NCI-H446 treated with DMSO at 0.1 percent for 48 hours (cell line): ENCODE measurements at regions not wholly inside any gene's neighbourhood (a gene's known extent, or its start where the extent isn't known, plus 50 kb on each side); places are given as distances from the start of the nearest gene placed in this dataset.
"Not testable (repeated sequence)": the region's sequence is repeated elsewhere in the genome, so short reads cannot be mapped to it uniquely, and the experiment has no call there.

Experiments
- DNase-seq: peaks from one replicate; lab custom pipeline; 2025; lab: John Stamatoyannopoulos, UW

DNA sequence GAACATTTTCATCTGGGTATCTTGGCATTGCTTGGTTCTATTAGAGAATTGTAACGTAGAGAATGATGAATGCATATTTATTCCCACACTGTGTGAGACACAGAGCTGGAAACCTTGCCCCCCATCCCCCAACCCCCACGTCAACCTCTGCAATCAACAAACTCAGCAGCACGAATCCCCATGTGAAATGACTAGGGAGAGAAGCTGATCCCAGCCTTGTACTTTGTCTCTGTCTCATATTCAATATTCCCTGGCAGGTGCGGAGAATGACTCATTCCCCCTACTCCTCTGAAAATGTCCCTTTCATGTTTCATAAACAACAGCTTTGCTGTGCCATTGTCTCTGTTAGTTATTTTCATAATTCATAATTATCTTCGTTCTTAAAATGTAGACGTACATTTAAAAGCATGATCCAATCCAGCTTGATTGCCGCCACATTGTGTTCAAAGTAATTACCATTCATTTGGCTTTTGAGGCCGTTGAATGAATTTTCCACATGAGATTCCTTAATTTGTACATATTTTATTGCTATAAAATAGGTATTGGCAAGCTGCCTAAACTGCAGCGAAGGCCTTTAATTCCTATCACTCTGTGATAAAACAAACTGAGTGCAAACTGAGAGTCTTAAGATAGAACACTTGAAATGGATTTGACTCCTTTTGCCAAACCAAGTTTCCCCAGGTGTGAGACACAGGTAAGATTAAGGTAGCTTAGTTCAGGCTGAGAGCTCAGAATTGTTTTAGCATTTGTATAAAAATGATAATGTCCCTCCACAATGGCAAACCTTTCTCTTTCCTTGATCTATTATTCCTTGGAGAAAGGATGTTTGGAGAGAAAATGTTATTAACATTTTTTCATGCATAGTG, 920.2 kb downstream of the TYW1 start:
- no peak for DNase-seq

DNA sequence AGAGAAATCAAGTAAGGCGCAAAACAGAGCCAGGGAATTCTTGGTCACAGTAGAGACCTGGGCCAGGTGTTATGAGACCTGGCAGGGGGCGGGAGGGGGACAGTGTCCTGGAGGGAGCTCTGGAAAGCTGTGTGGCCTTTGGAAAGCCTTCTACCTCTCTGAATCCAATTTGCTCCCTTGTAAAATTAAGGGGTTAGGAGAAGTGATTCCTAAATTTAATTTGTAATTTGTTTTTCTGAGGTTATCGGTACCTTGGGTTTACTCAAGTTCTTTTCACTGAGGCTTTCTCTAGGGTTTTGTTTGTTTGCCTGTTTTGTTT, 920.8 kb downstream of the TYW1 start:
- DNase-seq: no peak

DNA sequence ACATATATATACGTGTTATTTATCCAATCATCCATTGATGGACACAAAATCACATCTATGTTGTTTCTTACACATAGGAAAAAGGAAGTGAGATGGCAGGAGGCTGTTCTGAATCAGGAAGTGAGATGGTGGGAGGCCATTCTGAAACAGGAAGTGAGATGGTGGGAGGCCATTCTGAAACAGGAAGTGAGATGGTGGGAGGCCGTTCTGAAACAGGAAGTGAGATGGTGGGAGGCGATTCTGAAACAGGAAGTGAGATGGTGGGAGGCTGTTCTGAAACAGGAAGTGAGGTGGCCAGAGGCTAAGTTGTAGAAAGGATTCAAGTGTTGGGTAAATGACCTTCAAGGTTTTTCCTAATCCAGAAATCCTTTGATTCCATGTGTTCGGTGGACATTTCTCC, 921.5 kb downstream of the TYW1 start:
- no peak for DNase-seq

DNA sequence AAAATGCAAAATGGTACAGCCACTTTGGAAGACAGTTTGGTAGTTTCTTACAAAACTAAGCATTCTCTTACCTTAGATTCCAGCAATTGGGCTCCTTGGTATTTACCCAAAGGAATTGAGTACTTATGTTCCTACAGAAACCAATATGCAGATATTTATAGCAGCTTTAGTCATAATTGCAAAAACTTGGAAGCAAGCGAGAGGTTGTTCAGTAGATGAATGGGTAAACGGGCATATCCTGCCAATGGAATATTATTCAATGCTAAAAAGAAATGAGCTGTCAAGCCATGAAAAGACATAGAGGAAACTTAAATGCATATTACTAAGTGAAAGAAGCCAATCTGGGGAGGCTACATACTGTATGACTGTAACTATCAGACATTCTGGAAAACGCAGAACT, 926.7 kb downstream of the TYW1 start:
- no peak for DNase-seq

GRCh38 chr7:67928141-67928540, 931.5 kb downstream of the TYW1 start:
- no peak for DNase-seq

GRCh38 chr7:67936447-67936846, 939.8 kb downstream of the TYW1 start:
- DNase-seq: not testable (repeated sequence)

DNA sequence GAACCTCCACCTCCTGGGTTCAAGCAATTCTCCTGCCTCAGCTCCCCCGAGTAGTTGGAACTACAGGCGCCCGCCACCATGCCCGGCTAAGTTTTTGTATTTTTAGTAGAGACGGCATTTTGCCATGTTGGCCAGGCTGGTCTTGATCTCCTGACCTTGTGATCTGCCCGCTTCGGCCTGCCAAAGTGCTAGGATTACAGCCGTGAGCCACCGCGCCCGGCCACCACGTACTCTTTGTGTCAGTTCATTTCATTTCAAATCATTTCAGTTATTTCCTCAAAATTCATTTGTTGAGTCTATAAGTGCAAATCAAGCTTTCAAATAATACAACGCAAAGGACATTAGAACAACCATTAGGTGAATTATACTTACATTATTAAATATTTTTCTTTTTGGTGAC, 943.8 kb downstream of the TYW1 start:
- DNase-seq: no peak

GRCh38 chr7:67947191-67947590, 950.6 kb downstream of the TYW1 start:
- DNase-seq: no peak

- DNase-seq: no peak
Observed at GRCh38 chr7:67947646-67948045, 951.0 kb downstream of the TYW1 start.

GRCh38 chr7:67950321-67951083, 953.9 kb downstream of the TYW1 start:
- no peak for DNase-seq

GRCh38 chr7:67955061-67955460, 958.4 kb downstream of the TYW1 start:
- no peak for DNase-seq

GRCh38 chr7:67962863-67963262, 966.2 kb downstream of the TYW1 start:
- DNase-seq: no peak

- no peak for DNase-seq
Observed at GRCh38 chr7:67976490-67976889, 979.9 kb downstream of the TYW1 start.

- DNase-seq: no peak
Observed at GRCh38 chr7:67983486-67983885, 986.9 kb downstream of the TYW1 start.

- DNase-seq: no peak
Observed at GRCh38 chr7:67984326-67984725, 987.7 kb downstream of the TYW1 start.

DNA sequence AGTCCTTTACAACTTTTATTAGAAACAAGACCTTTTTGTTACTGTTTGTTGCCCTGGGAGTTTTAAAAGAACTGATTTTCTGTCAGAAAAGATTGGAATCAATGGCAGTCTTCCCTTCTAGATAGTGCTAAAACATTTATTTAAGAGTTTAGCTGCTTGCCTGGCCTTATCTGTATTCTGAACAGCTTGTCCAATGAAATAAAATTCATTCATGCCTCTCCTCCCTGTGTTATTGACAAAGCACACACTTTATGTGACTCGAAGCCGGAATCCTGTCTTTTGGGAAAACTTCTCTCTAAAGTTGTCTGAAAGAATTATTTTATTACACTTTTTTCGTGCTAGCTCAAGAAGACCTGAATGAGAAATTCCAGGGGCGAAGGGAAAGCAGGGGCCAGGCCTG, 992.5 kb downstream of the TYW1 start:
- DNase-seq: no peak

- DNase-seq: no peak
Observed at GRCh38 chr7:67990003-67990402, 993.4 kb downstream of the TYW1 start.

DNA sequence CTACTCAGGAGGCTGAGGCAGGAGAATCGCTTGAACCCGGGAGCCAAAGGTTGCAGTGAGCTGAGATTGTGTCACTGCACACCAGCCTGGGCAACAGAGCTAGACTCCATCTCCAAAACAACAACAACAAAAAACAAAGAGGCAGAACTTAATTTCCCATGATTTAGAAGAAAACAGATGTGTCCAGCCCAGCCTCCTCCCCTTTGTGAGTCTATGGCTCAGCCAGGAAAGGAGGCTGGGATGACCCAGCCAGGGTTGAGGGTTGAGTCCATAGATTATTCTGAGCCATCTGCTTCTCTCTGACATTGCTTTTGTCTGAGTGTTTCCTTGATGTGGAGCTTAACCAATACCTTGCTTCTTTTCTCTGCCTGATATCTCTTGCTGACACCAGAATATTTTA, 994.1 kb downstream of the TYW1 start:
- DNase-seq: no peak

- DNase-seq: no peak
Observed at GRCh38 chr7:67992287-67992686, 995.7 kb downstream of the TYW1 start.

DNA sequence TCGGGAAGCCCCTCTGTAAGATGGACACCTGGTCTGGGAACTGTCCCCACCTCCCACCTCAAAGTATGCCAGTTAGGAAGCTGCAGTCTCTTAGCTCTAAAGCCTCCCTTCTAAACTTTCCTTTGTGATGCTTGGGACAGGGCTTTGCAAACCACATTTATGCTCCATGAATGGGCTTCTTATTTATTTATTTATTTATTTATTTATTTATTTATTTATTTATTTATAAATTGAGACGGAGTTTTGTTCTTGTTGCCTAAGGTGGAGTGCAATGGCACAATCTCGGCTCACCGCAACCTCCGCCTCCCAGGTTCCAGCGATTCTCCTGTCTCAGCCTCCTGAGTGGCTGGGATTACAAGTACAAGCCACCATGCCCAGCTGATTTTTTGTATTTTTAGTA, 1009.4 kb downstream of the TYW1 start:
- no peak for DNase-seq

GRCh38 chr7:68006619-68007018, 1010.0 kb downstream of the TYW1 start:
- no peak for DNase-seq

DNA sequence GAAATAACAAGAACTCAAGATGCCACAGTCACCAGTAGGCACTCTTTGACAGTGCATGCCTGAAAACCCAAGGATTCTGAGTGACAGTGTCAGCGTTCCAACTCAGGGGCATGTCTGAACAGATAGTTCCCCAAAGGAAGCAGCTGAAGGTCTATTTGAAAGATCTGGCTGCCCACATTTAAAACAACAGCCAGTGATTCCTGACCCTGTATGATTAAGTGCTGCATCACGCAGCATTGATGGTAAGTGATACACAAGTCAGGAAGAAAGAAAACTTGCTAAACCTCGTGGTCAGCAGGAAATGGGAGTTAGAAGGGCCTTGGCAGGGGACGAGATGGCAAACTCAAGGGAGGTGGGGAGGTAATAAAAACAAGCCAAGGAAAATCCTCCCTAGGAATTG, 1013.1 kb downstream of the TYW1 start:
- DNase-seq: no peak

GRCh38 chr7:68014031-68014736, 1017.6 kb downstream of the TYW1 start:
- no peak for DNase-seq
